GM12878 (cell line): ENCODE measurements at regions not wholly inside any gene's neighbourhood (a gene's known extent, or its start where the extent isn't known, plus 50 kb on each side); places are given as distances from the start of the nearest gene placed in this dataset.

ENCODE experiments used
- CREB1 ChIP-seq: IDR thresholded peaks from 2 replicates; pipeline ENCODE4 v1.6.1; 2012; ENCODE audit warnings: low read depth, mild to moderate bottlenecking, inconsistent platforms
- GABPA ChIP-seq: IDR thresholded peaks from 2 replicates; pipeline ENCODE4 v1.6.1; 2014; ENCODE audit warnings: antibody characterized with exemption, low read depth, mild to moderate bottlenecking, inconsistent platforms
- MXI1 ChIP-seq: fragments of 150-350 bp; IDR thresholded peaks from 2 replicates; pipeline ENCODE4 v1.6.1; 2011; ENCODE audit warnings: low read depth, mild to moderate bottlenecking, inconsistent platforms, low read length, improper control_type of control experiment
- POLR2A ChIP-seq: IDR thresholded peaks from 2 replicates; pipeline ENCODE4 v1.6.1; 2011; ENCODE audit warnings: low read depth, mild to moderate bottlenecking, low read length
- RFX5 ChIP-seq: IDR thresholded peaks from 2 replicates; pipeline ENCODE4 v1.6.1; 2011; ENCODE audit warnings: low read depth, low read length, improper control_type of control experiment
- TF ChIP-seq, protein P1 (sequence below), 3 experiments: IDR thresholded peaks in 2 of 3; conservative IDR thresholded peaks in 1 of 3; 2 replicates each; pipeline ENCODE4 v1.5.1; 2011; ENCODE audit warnings: low read depth in 3 of 3, low read length in 3 of 3, mild to moderate bottlenecking in 3 of 3, control low read depth in 2 of 3, moderate library complexity in 2 of 3, inconsistent platforms in 1 of 3, mixed read lengths in 1 of 3; ENCODE audit not compliant: control insufficient read depth in 2 of 3, insufficient read depth in 1 of 3; ENCODE audit errors: extremely low read depth in 1 of 3

DNA sequence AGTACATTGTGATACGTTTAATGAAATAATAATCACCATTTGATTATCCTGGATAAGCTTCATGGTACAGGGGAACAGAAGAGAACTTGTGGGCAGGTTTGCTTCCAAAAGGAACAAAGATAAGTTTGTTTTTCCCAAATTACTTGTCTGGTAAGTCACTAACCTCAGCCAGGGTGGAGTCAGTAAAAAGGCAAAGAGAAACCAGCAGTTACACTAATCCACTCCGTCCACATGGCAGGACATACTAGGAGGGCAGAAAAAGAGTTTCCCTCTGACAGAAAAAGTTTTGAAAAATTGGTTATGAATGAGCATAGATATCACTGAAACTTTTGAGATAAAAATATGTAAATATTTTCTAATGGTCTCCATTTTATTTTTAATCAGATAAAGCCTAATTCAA, 285.9 kb downstream of the IL15 start:
- TF ChIP-seq, protein P1, sequence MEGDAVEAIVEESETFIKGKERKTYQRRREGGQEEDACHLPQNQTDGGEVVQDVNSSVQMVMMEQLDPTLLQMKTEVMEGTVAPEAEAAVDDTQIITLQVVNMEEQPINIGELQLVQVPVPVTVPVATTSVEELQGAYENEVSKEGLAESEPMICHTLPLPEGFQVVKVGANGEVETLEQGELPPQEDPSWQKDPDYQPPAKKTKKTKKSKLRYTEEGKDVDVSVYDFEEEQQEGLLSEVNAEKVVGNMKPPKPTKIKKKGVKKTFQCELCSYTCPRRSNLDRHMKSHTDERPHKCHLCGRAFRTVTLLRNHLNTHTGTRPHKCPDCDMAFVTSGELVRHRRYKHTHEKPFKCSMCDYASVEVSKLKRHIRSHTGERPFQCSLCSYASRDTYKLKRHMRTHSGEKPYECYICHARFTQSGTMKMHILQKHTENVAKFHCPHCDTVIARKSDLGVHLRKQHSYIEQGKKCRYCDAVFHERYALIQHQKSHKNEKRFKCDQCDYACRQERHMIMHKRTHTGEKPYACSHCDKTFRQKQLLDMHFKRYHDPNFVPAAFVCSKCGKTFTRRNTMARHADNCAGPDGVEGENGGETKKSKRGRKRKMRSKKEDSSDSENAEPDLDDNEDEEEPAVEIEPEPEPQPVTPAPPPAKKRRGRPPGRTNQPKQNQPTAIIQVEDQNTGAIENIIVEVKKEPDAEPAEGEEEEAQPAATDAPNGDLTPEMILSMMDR (IDR thresholded peaks at IDR 0.05 in 2 of 3, conservative IDR thresholded peaks at IDR 0.05 in 1 of 3; ENCODE audit: control insufficient read depth in 2 of 3, extremely low read depth in 1 of 3, insufficient read depth in 1 of 3, low read depth in 3 of 3, low read length in 3 of 3): no peak
- TF ChIP-seq GABPA (no peak), POLR2A (no peak), RFX5 (no peak), MXI1 (no peak), CREB1 (no peak)
